ENCODE measurements at regions not wholly inside any gene's neighbourhood (a gene's known extent, or its start where the extent isn't known, plus 50 kb on each side); places are given as distances from the start of the nearest gene placed in this dataset.

DNA sequence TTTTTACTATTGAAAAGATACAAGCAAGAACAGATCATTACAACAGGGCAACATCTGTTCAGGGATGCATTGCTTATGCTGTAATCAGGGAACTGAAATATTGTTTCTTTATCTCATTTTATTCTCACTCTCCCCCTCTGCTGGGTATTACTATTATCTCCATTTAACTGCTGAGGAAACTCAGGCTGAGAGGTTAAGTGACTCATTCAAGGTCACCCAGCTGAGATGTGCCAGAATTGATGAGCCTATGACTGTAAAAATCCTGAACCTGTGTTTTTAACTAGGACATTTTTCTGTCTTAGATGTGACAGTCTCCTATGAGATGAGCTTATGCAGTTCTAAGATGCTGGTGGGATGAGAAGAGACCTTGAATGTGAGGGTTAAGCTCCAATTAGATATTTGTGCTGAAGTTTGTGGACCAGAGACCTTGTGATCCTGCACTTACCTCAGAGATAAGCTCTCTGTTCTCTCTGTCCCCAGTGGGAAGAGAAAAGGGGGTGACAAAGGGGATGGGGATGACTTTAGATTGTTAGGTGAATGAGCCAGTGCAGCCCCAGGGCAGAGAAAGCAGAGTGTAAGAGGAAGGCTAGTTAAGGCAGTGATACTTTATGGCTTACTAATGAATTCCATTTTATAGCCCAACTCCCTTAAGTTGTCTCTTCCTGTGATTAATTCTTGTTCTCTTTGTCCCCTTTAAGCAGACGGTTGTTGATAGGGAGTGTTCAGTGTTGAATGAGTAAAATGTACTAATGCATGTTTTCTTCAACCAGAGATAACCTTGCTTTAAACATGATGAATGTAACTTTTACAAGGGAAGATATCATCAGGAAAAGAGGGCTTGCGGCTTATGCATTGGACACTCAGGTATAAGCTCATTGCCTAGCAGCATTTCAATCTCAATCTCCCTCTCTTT is 111.4 kb downstream of the HLX start:
- no peaks in the 10 kb centered on the region for H3K27me3 ChIP-seq (ENCODE audit: control insufficient read depth, insufficient read depth, low read length)
- no peak overlapping the region for H3K9ac ChIP-seq (ENCODE audit: low read depth, low read length)
- no peaks in the 10 kb centered on the region for H3K9me3 ChIP-seq (ENCODE audit: control insufficient read depth, insufficient read depth, low read length)
- H3K36me3 ChIP-seq (ENCODE audit: control insufficient read depth, insufficient read depth, low read length) = no peaks in the 10 kb centered on the region
- no peaks in the 10 kb centered on the region for H3K4me1 ChIP-seq (ENCODE audit: control insufficient read depth, insufficient read depth, low read length)
- no peak overlapping the region for H3K4me3 ChIP-seq (ENCODE audit: low read depth, low read length)

DNA sequence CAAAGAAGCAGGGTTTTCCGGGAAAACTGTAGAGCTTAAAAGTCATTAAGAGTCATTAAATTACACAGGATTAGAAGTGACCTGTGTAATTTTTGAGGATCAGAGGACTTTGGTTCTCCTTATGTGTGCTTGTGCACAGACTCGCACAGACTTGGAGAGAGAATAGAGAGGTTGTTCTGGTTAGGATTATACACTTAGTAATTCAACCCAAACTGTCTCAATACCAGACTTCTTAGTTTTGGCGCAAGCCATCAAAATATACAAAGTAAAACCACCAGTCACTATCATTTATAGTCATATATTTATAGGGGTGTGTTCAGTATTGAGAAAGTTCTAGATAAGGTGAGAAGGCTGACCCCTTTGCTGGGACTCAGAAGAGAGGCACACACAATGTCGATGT is 112.3 kb downstream of the HLX start:
- no peaks in the 10 kb centered on the region for H3K4me1 ChIP-seq (ENCODE audit: control insufficient read depth, insufficient read depth, low read length)
- no peak overlapping the region for H3K4me3 ChIP-seq (ENCODE audit: low read depth, low read length)
- no peaks in the 10 kb centered on the region for H3K27me3 ChIP-seq (ENCODE audit: control insufficient read depth, insufficient read depth, low read length)
- H3K9me3 ChIP-seq (ENCODE audit: control insufficient read depth, insufficient read depth, low read length) = no peaks in the 10 kb centered on the region
- no peak overlapping the region for H3K9ac ChIP-seq (ENCODE audit: low read depth, low read length)
- no peaks in the 10 kb centered on the region for H3K36me3 ChIP-seq (ENCODE audit: control insufficient read depth, insufficient read depth, low read length)

GRCh38 chr1:220991959-220992704 is 112.9 kb downstream of the HLX start:
- no peak overlapping the region for H3K9ac ChIP-seq (ENCODE audit: low read depth, low read length)
- H3K9me3 ChIP-seq (ENCODE audit: control insufficient read depth, insufficient read depth, low read length) = no peaks in the 10 kb centered on the region
- H3K4me3 ChIP-seq (ENCODE audit: low read depth, low read length) = no peak overlapping the region

DNA sequence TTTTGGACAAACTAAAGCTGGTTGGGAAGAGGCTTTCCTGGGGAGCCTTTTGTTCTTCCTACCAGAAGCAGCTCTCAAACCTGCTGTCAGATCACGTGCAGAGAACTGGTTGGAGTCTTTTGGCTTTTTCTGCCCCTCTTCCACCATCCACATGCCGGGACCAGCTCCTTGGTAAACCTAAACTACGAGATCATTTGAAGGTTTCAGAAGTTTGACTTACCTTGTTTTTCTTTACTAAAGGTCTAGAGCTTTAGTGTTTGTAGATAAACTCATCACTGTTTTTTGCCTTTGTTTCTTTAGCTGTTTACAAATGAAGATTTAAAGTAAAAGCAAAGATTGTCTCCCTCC is 113.4 kb downstream of the HLX start:
- Histone ChIP-seq H3K4me3 (ENCODE audit: low read depth, low read length) (no peak overlapping the region), H3K36me3 (ENCODE audit: control insufficient read depth, insufficient read depth, low read length) (no peaks in the 10 kb centered on the region), H3K9ac (ENCODE audit: low read depth, low read length) (no peak overlapping the region), H3K4me1 (ENCODE audit: control insufficient read depth, insufficient read depth, low read length) (no peaks in the 10 kb centered on the region), H3K9me3 (ENCODE audit: control insufficient read depth, insufficient read depth, low read length) (no peaks in the 10 kb centered on the region), H3K27me3 (ENCODE audit: control insufficient read depth, insufficient read depth, low read length) (no peaks in the 10 kb centered on the region)

More at GRCh38 chr1:220991959-220992704, 112.9 kb downstream of the HLX start:
- Histone ChIP-seq H3K4me1 (ENCODE audit: control insufficient read depth, insufficient read depth, low read length) (no peaks in the 10 kb centered on the region), H3K27me3 (ENCODE audit: control insufficient read depth, insufficient read depth, low read length) (no peaks in the 10 kb centered on the region), H3K36me3 (ENCODE audit: control insufficient read depth, insufficient read depth, low read length) (no peaks in the 10 kb centered on the region)

GRCh38 chr1:220994671-220995070 is 115.4 kb downstream of the HLX start:
- Histone ChIP-seq H3K4me1 (ENCODE audit: control insufficient read depth, insufficient read depth, low read length) (no peaks in the 10 kb centered on the region), H3K9ac (ENCODE audit: low read depth, low read length) (no peak overlapping the region), H3K4me3 (ENCODE audit: low read depth, low read length) (no peak overlapping the region), H3K9me3 (ENCODE audit: control insufficient read depth, insufficient read depth, low read length) (no peaks in the 10 kb centered on the region), H3K36me3 (ENCODE audit: control insufficient read depth, insufficient read depth, low read length) (no peaks in the 10 kb centered on the region), H3K27me3 (ENCODE audit: control insufficient read depth, insufficient read depth, low read length) (no peaks in the 10 kb centered on the region)

DNA sequence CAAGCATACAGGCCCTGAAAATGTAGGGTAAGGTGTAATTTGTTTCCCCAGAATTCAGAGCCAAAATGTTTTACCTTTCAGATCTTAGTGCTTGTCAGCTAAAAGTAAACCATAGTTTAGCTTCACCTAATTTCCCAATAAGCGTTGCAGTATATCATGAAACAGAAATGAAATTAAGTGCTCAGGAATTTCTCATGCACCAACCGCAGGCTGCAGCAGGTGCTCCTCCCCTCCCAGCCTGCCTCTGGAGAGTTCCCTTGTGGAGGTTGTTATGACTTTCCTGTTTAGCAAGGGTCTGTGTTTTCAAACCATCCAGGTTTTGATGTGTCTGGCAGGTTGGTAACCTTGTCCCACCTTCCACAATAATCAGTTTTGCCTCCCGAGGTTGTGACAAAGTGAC is 118.5 kb downstream of the HLX start:
- H3K36me3 ChIP-seq (ENCODE audit: control insufficient read depth, insufficient read depth, low read length) = no peaks in the 10 kb centered on the region
- no peak overlapping the region for H3K4me3 ChIP-seq (ENCODE audit: low read depth, low read length)
- no peaks in the 10 kb centered on the region for H3K9me3 ChIP-seq (ENCODE audit: control insufficient read depth, insufficient read depth, low read length)
- no peak overlapping the region for H3K9ac ChIP-seq (ENCODE audit: low read depth, low read length)
- no peaks in the 10 kb centered on the region for H3K27me3 ChIP-seq (ENCODE audit: control insufficient read depth, insufficient read depth, low read length)
- no peaks in the 10 kb centered on the region for H3K4me1 ChIP-seq (ENCODE audit: control insufficient read depth, insufficient read depth, low read length)

GRCh38 chr1:220999872-221000863 is 120.9 kb downstream of the HLX start:
- Histone ChIP-seq H3K9me3 (ENCODE audit: control insufficient read depth, insufficient read depth, low read length) (no peaks in the 10 kb centered on the region), H3K27me3 (ENCODE audit: control insufficient read depth, insufficient read depth, low read length) (no peaks in the 10 kb centered on the region), H3K36me3 (ENCODE audit: control insufficient read depth, insufficient read depth, low read length) (no peaks in the 10 kb centered on the region), H3K4me1 (ENCODE audit: control insufficient read depth, insufficient read depth, low read length) (no peaks in the 10 kb centered on the region), H3K4me3 (ENCODE audit: low read depth, low read length) (no peak overlapping the region), H3K9ac (ENCODE audit: low read depth, low read length) (no peak overlapping the region)

GRCh38 chr1:221001167-221001566 is 121.9 kb downstream of the HLX start:
- no peaks in the 10 kb centered on the region for H3K36me3 ChIP-seq (ENCODE audit: control insufficient read depth, insufficient read depth, low read length)
- no peak overlapping the region for H3K4me3 ChIP-seq (ENCODE audit: low read depth, low read length)
- no peaks in the 10 kb centered on the region for H3K9me3 ChIP-seq (ENCODE audit: control insufficient read depth, insufficient read depth, low read length)
- H3K4me1 ChIP-seq (ENCODE audit: control insufficient read depth, insufficient read depth, low read length) = no peaks in the 10 kb centered on the region
- no peaks in the 10 kb centered on the region for H3K27me3 ChIP-seq (ENCODE audit: control insufficient read depth, insufficient read depth, low read length)
- no peak overlapping the region for H3K9ac ChIP-seq (ENCODE audit: low read depth, low read length)

- Histone ChIP-seq H3K4me3 (ENCODE audit: low read depth, low read length) (no peak overlapping the region), H3K36me3 (ENCODE audit: control insufficient read depth, insufficient read depth, low read length) (no peaks in the 10 kb centered on the region), H3K4me1 (ENCODE audit: control insufficient read depth, insufficient read depth, low read length) (no peaks in the 10 kb centered on the region), H3K9me3 (ENCODE audit: control insufficient read depth, insufficient read depth, low read length) (no peaks in the 10 kb centered on the region), H3K9ac (ENCODE audit: low read depth, low read length) (no peak overlapping the region), H3K27me3 (ENCODE audit: control insufficient read depth, insufficient read depth, low read length) (no peaks in the 10 kb centered on the region)
These were observed 123.4 kb downstream of the HLX start for GRCh38 chr1:221002601-221003000.

GRCh38 chr1:221011145-221011544 is 131.9 kb downstream of the HLX start:
- Histone ChIP-seq H3K9ac (ENCODE audit: low read depth, low read length) (no peak overlapping the region), H3K36me3 (ENCODE audit: control insufficient read depth, insufficient read depth, low read length) (no peaks in the 10 kb centered on the region), H3K4me1 (ENCODE audit: control insufficient read depth, insufficient read depth, low read length) (no peaks in the 10 kb centered on the region), H3K4me3 (ENCODE audit: low read depth, low read length) (no peak overlapping the region), H3K27me3 (ENCODE audit: control insufficient read depth, insufficient read depth, low read length) (no peaks in the 10 kb centered on the region), H3K9me3 (ENCODE audit: control insufficient read depth, insufficient read depth, low read length) (no peaks in the 10 kb centered on the region)

GRCh38 chr1:221012120-221012519 is 132.9 kb downstream of the HLX start:
- H3K4me1 ChIP-seq (ENCODE audit: control insufficient read depth, insufficient read depth, low read length) = no peaks in the 10 kb centered on the region
- no peaks in the 10 kb centered on the region for H3K36me3 ChIP-seq (ENCODE audit: control insufficient read depth, insufficient read depth, low read length)
- no peak overlapping the region for H3K4me3 ChIP-seq (ENCODE audit: low read depth, low read length)
- no peak overlapping the region for H3K9ac ChIP-seq (ENCODE audit: low read depth, low read length)
- no peaks in the 10 kb centered on the region for H3K9me3 ChIP-seq (ENCODE audit: control insufficient read depth, insufficient read depth, low read length)
- H3K27me3 ChIP-seq (ENCODE audit: control insufficient read depth, insufficient read depth, low read length) = no peaks in the 10 kb centered on the region
